Tongue (tissue), 1 donor: ENCODE measurements at regions not wholly inside any gene's neighbourhood (a gene's known extent, or its start where the extent isn't known, plus 50 kb on each side); places are given as distances from the start of the nearest gene placed in this dataset.
A peak's percentile ranks its signal among the peaks of the same experiment; 100 is the strongest.

Source experiments
- DNase-seq: peaks from one replicate; pipeline ENCODE4 v3.0.0-alpha.2; 2015

GRCh38 chr6:44011350-44011920 lies 115.8 kb downstream of the MRPL14 start:
- DNase-seq: no peak

GRCh38 chr6:44010411-44011349 lies 116.6 kb downstream of the MRPL14 start:
- no peak for DNase-seq

- no peak for DNase-seq
Observed at GRCh38 chr6:44009425-44010321, 117.6 kb downstream of the MRPL14 start.

GRCh38 chr6:44008821-44009370 lies 118.4 kb downstream of the MRPL14 start:
- DNase-seq: no peak

- DNase-seq: no peak
Observed at GRCh38 chr6:44007818-44008621, 119.2 kb downstream of the MRPL14 start.

GRCh38 chr6:44006872-44007303 lies 120.4 kb downstream of the MRPL14 start:
- DNase-seq: no peak

- no peak for DNase-seq
Observed at GRCh38 chr6:44006123-44006871, 121.0 kb downstream of the MRPL14 start.

GRCh38 chr6:44005507-44005903 lies 121.7 kb downstream of the MRPL14 start:
- DNase-seq: no peak

GRCh38 chr6:44004625-44005506 lies 122.4 kb downstream of the MRPL14 start:
- no peak for DNase-seq

- no peak for DNase-seq
Observed at GRCh38 chr6:44004136-44004535, 123.1 kb downstream of the MRPL14 start.

- DNase-seq: no peak
Observed at GRCh38 chr6:44003345-44004061, 123.7 kb downstream of the MRPL14 start.

GRCh38 chr6:44002593-44003344 lies 124.5 kb downstream of the MRPL14 start:
- DNase-seq: peak; percentile 83

GRCh38 chr6:44002067-44002592 lies 125.1 kb downstream of the MRPL14 start:
- no peak for DNase-seq

- peak; percentile 60 for DNase-seq
Observed at GRCh38 chr6:44001318-44002066, 125.8 kb downstream of the MRPL14 start.

GRCh38 chr6:44000164-44000842 lies 126.9 kb downstream of the MRPL14 start:
- DNase-seq: no peak

- DNase-seq: no peak
Observed at GRCh38 chr6:43999628-44000027, 127.6 kb downstream of the MRPL14 start.
